GM20000 (cell line): ENCODE measurements at regions not wholly inside any gene's neighbourhood (a gene's known extent, or its start where the extent isn't known, plus 50 kb on each side); places are given as distances from the start of the nearest gene placed in this dataset.

Source experiments
- DNase-seq: peaks from one replicate; pipeline ENCODE4 v3.0.0; 2012; ENCODE audit warnings: low spot score
- TF ChIP-seq, protein P1 (sequence below): IDR thresholded peaks from 2 replicates; pipeline ENCODE4 v1.5.1; 2012; ENCODE audit warnings: mild to moderate bottlenecking, control low read depth; ENCODE audit errors: extremely low read depth, missing control alignments

DNA sequence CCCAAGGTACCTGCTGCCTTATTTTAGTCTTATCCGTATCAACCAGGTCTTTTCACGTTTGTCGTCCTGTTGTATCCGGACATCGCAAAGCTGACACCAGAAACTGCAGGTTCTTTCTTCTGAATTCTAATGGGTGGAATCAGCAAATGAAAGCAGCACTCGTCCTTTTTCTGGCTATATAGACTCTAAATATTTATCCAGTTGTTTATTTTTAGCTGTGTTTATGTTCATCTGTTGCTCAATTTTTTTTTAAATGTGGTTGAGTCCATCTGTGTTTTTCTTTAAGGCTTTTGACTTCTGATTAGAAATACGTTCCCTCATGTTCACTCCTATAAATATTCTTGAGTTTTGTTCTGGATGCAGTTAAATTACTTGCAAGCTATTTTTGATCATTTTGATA, 831.7 kb downstream of the MTRR start:
- DNase-seq: no peak
- TF ChIP-seq, protein P1, sequence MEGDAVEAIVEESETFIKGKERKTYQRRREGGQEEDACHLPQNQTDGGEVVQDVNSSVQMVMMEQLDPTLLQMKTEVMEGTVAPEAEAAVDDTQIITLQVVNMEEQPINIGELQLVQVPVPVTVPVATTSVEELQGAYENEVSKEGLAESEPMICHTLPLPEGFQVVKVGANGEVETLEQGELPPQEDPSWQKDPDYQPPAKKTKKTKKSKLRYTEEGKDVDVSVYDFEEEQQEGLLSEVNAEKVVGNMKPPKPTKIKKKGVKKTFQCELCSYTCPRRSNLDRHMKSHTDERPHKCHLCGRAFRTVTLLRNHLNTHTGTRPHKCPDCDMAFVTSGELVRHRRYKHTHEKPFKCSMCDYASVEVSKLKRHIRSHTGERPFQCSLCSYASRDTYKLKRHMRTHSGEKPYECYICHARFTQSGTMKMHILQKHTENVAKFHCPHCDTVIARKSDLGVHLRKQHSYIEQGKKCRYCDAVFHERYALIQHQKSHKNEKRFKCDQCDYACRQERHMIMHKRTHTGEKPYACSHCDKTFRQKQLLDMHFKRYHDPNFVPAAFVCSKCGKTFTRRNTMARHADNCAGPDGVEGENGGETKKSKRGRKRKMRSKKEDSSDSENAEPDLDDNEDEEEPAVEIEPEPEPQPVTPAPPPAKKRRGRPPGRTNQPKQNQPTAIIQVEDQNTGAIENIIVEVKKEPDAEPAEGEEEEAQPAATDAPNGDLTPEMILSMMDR: no peak

DNA sequence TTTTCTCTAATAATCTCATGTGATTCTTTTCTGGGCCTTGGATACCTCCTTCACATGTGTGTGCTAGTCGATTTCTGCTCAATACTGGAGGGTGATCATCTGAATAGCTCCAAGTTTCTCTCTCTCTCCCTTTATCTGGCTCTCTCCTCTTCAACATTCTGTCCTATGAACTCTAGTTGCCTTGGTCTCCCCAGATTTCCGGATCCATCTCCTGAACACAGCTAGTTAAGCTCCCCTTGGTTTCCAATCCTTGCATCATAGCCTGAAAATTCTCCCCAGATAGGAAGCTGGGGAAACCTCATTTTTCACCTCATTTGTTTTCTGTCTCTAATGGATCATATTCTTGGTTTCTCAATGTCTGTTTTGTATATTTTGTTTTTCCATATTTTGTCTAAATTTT, 832.3 kb downstream of the MTRR start:
- no peak for DNase-seq
- TF ChIP-seq, protein P1: no peak

DNA sequence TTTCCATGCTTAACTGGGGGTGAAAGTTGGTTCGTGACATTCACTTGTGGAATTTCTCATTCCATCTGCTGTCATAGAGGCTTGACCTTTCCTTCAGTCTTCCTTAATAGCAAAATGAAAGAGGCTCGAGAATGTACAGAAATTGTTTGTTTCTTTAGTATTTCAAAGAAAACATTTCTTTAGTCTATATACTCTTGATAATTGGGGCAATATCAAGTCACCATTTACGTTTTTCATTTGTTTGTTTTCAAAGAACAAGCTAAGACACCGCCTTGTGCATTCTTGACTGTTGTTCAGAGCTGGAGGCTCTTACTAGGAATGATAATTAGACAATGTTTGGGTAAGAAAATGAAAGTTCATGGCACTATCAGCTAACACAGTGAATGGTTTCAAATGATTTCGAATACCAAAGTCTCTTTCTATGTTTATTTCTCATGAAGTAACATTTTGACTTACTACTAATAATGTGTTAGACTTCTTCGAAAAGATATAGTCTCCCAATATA, 835.4 kb downstream of the SEMA5A start:
- TF ChIP-seq, protein P1: no peak

DNA sequence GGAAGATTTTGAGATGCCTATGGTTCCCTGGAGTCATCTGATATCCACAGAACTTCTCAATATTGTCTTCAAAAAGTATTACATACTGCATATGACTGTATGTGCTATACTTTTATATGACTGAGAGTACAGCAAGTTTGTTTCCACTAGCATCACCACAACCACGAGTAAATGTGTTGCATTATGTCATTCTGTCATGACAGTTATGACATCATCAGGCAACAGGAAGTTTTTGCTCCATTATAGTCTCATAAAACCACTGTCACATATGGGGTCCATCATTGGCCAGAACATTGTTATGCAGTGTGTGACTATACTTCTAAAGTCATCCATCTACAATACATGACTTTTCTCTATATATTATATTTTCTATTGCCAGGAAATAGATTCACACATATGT, 831.7 kb downstream of the SEMA5A start:
- no peak for DNase-seq
- TF ChIP-seq, protein P1: no peak

More for the DNA sequence above, 835.4 kb downstream of the SEMA5A start:
- no peak for DNase-seq

DNA sequence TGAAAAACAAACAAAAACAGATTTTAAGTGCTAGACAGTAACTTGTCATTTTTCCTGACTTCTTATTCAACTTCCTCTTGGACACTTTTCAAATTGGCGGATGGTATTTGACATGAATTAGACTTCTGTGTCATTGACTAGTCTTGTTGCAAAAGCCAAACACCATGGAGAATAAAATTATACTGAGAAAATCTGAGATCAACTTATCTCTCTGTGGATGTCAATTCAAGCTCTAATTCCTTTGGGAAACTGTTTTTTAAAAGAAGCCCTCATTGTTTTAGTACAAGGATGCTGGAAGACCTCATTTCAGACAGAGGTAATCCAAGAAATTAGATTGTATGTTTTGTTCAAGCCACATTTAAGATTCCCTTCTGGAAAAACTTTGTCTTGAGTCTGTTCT, 831.0 kb downstream of the SEMA5A start:
- no peak for DNase-seq
- TF ChIP-seq, protein P1: no peak

DNA sequence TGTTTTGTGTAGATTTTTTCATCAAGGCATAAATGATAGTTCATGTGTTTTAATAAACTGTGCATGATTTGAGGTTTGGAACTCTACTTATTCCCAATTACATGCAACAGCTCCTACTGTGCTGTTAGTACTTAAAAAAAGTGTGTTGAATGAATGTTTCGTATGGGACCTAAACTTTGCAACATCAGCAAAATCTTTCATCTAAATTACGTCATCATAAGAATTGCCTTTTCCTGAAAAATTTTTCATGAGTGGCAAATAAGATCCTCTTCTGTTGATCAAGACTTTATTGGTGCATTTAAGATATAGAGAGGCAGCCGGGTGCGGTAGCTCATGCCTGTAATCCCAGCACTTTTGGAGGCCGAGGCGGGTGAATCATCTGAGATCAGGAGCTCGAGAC, 826.1 kb downstream of the SEMA5A start:
- no peak for DNase-seq
- TF ChIP-seq, protein P1: no peak

DNA sequence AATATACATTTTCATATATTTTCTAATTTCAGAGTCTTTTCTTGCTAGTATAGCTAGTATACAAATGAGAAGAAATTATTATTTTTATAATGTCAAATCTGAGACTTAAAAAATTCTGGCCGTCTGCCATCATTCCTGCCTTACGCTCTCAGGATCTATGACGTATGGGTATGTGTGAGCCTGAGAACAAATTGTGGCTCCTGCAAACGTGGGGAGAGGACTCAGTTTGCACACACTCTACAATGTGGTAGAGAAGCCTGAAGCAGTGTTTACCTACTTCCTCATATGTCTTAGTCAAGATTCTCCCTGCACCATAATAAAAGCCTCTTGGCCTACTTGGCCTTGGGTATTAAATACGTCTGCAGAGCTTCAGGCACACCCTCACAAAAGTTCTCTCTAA, 825.4 kb downstream of the SEMA5A start:
- no peak for DNase-seq
- TF ChIP-seq, protein P1: no peak
